H9 (cell line): ENCODE measurements at regions not wholly inside any gene's neighbourhood (a gene's known extent, or its start where the extent isn't known, plus 50 kb on each side); places are given as distances from the start of the nearest gene placed in this dataset.

Experiments used
- DNase-seq: peaks from one replicate; pipeline ENCODE4 v3.0.0-alpha.2; 2017
- H2AFZ ChIP-seq: one replicate; pipeline ENCODE4 v1.6.1; 2013; ENCODE audit warnings: mild to moderate bottlenecking, low read length, control low read depth, moderate library complexity
- H2AK5ac ChIP-seq: 2 replicates; pipeline ENCODE4 v1.6.1; 2013; ENCODE audit warnings: low read length, control low read depth, mixed read lengths; ENCODE audit not compliant: insufficient read length
- H2BK120ac ChIP-seq: one replicate; pipeline ENCODE4 v1.6.1; 2013; ENCODE audit warnings: low read depth, mild to moderate bottlenecking, low read length, control low read depth, inconsistent platforms; ENCODE audit not compliant: poor library complexity, severe bottlenecking
- H2BK12ac ChIP-seq: 2 replicates; pipeline ENCODE4 v1.6.1; 2013; ENCODE audit warnings: low read length, control low read depth, mixed read lengths, low read depth; ENCODE audit not compliant: insufficient read length
- H2BK15ac ChIP-seq: 2 replicates; pipeline ENCODE4 v1.6.1; 2013; ENCODE audit warnings: low read depth, low read length, control low read depth
- H2BK20ac ChIP-seq: one replicate; pipeline ENCODE4 v1.6.1; 2013; ENCODE audit warnings: low read depth, mild to moderate bottlenecking, low read length, control low read depth, inconsistent platforms; ENCODE audit not compliant: poor library complexity, severe bottlenecking
- H2BK5ac ChIP-seq: 2 replicates; pipeline ENCODE4 v1.6.1; 2013; ENCODE audit warnings: low read length, control low read depth, mixed read lengths; ENCODE audit not compliant: insufficient read length
- H3K14ac ChIP-seq: 2 replicates; pipeline ENCODE4 v1.6.1; 2013; ENCODE audit warnings: low read length, control low read depth; ENCODE audit not compliant: insufficient read depth
- H3K18ac ChIP-seq: 2 replicates; pipeline ENCODE4 v1.6.1; 2013; ENCODE audit warnings: low read depth, mild to moderate bottlenecking, mixed read lengths, low read length, control low read depth; ENCODE audit not compliant: insufficient read length
- H3K23ac ChIP-seq: 2 replicates; pipeline ENCODE4 v1.6.1; 2013; ENCODE audit warnings: low read length, control low read depth, mixed read lengths, low read depth; ENCODE audit not compliant: insufficient read length
- H3K23me2 ChIP-seq: 2 replicates; pipeline ENCODE4 v1.6.1; 2013; ENCODE audit warnings: low read depth, mild to moderate bottlenecking, mixed read lengths, low read length, control low read depth; ENCODE audit not compliant: insufficient read length, poor library complexity, severe bottlenecking
- H3K27ac ChIP-seq: 2 replicates; pipeline ENCODE4 v1.5.1; 2013; ENCODE audit warnings: low read length, control low read depth, mixed read lengths, low read depth; ENCODE audit not compliant: insufficient read length
- H3K27me3 ChIP-seq: 2 replicates; pipeline ENCODE4 v1.6.1; 2013; ENCODE audit warnings: low read length, control low read depth, inconsistent platforms; ENCODE audit not compliant: insufficient read depth
- H3K4ac ChIP-seq: 2 replicates; pipeline ENCODE4 v1.6.1; 2013; ENCODE audit warnings: low read depth, mild to moderate bottlenecking, control low read depth, inconsistent platforms, low read length, moderate library complexity
- H3K4me1 ChIP-seq: 2 replicates; pipeline ENCODE4 v1.6.1; 2013; ENCODE audit warnings: low read length, control low read depth, inconsistent platforms; ENCODE audit not compliant: insufficient read depth
- H3K4me2 ChIP-seq: 2 replicates; pipeline ENCODE4 v1.6.1; 2013; ENCODE audit warnings: low read length, control low read depth, mixed read lengths; ENCODE audit not compliant: insufficient read length, insufficient read depth
- H3K56ac ChIP-seq: 2 replicates; pipeline ENCODE4 v1.6.1; 2013; ENCODE audit warnings: low read depth, mild to moderate bottlenecking, mixed read lengths, low read length, control low read depth; ENCODE audit not compliant: insufficient read length
- H3K79me1 ChIP-seq: 2 replicates; pipeline ENCODE4 v1.6.1; 2013; ENCODE audit warnings: low read depth, mild to moderate bottlenecking, moderate library complexity, low read length, control low read depth, inconsistent platforms; ENCODE audit not compliant: insufficient read depth, poor library complexity, severe bottlenecking
- H3K79me2 ChIP-seq: 2 replicates; pipeline ENCODE4 v1.6.1; 2013; ENCODE audit warnings: low read length, control low read depth, inconsistent platforms; ENCODE audit not compliant: insufficient read depth
- H3K9ac ChIP-seq: 2 replicates; pipeline ENCODE4 v1.6.1; 2013; ENCODE audit warnings: low read length, control low read depth, mixed read lengths; ENCODE audit not compliant: insufficient read length; ENCODE audit errors: extremely low read depth
- H3K9me3 ChIP-seq: one replicate; pipeline ENCODE4 v1.6.1; 2013; ENCODE audit warnings: low read depth, low read length, inconsistent platforms; ENCODE audit not compliant: control insufficient read depth
- H3T11ph ChIP-seq: one replicate; pipeline ENCODE4 v1.6.1; 2013; ENCODE audit warnings: mild to moderate bottlenecking, low read length, control low read depth, inconsistent platforms
- H4K20me1 ChIP-seq: one replicate; pipeline ENCODE4 v1.6.1; 2013; ENCODE audit not compliant: control insufficient read depth, insufficient read length, insufficient read depth
- H4K5ac ChIP-seq: 2 replicates; pipeline ENCODE4 v1.6.1; 2013; ENCODE audit warnings: low read depth, mild to moderate bottlenecking, mixed read lengths, low read length, control low read depth; ENCODE audit not compliant: insufficient read length
- H4K8ac ChIP-seq: replicated peaks from 2 replicates; pipeline ENCODE4 v1.6.1; 2013; ENCODE audit warnings: low read length, control low read depth, mixed read lengths, low read depth; ENCODE audit not compliant: insufficient read length
- H4K91ac ChIP-seq: 2 replicates; pipeline ENCODE4 v1.6.1; 2013; ENCODE audit warnings: low read depth, mild to moderate bottlenecking, moderate library complexity, mixed read lengths, low read length, control low read depth; ENCODE audit not compliant: insufficient read length
- H3K27ac Mint-ChIP-seq, 3 experiments: 2 replicates in 2 of 3; 3 replicates in 1 of 3; pipeline ENCODE4 v1.8.0; 2020 to 2021; ENCODE audit warnings: mixed read lengths in 3 of 3, mild to moderate bottlenecking in 1 of 3, moderate library complexity in 1 of 3
- H3K27me3 Mint-ChIP-seq: 2 replicates; pipeline ENCODE4 v1.8.0; 2021; ENCODE audit warnings: low read depth, mild to moderate bottlenecking, moderate library complexity, mixed read lengths
- H3K36me3 Mint-ChIP-seq, 3 experiments: 2 replicates in 2 of 3; 3 replicates in 1 of 3; pipeline ENCODE4 v1.8.0; 2020 to 2021; ENCODE audit warnings: low read depth in 3 of 3, mixed read lengths in 3 of 3; ENCODE audit not compliant: insufficient read depth in 1 of 3
- H3K4me1 Mint-ChIP-seq, 2 experiments: 2 replicates each; pipeline ENCODE4 v1.8.0; 2020; ENCODE audit warnings: mixed read lengths in 2 of 2
- H3K4me3 Mint-ChIP-seq, 2 experiments: 2 replicates in 1 of 2; 3 replicates in 1 of 2; pipeline ENCODE4 v1.8.0; 2020 to 2021; ENCODE audit warnings: mild to moderate bottlenecking in 2 of 2, mixed read lengths in 2 of 2, moderate library complexity in 1 of 2
- H3K9me3 Mint-ChIP-seq, 2 experiments: 2 replicates in 1 of 2; 3 replicates in 1 of 2; pipeline ENCODE4 v1.8.0; 2020; ENCODE audit warnings: mild to moderate bottlenecking in 2 of 2, mixed read lengths in 2 of 2, moderate library complexity in 1 of 2
- whole genome bisulfite sequencing: extraction: QIAGEN DNeasy Blood & Tissue Kit; methylation state at CpG from one replicate; pipeline ENCODE4 v1.1.7; 2013; ENCODE audit warnings: missing lambda C conversion rate, low lambda C conversion rate, mixed read lengths; ENCODE audit not compliant: insufficient read length; ENCODE audit errors: extremely low coverage; 5-methylcytosine and 5-hydroxymethylcytosine counted together
- TF ChIP-seq, protein P1 (sequence below): fragments of 200-600 bp; sonication (generic); conservative IDR thresholded peaks from 3 replicates; pipeline ENCODE4 v1.8.0; 2021; ENCODE audit warnings: antibody characterized with exemption, mild to moderate bottlenecking

DNA sequence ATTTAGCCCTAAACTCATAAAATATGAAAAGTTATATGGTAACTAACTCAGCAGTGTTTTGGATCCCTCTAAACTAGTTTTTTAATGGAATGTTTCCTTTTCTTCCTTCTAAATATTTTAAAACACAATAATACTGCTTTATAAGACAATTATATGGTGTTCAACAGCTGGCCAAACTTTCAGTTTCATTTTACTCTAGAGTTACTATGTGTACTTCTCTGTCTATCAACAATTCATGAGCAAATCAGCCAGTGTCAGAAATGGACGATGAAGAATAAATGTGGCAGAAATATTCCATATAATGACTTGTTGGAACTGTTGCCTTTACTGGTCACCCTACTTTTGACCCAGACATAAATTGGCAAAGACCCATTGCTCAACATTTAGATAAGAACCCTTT lies 64.8 kb upstream of the CXXC4 start:
- H3K18ac ChIP-seq, result no peak overlapping the region
- DNase-seq, result no peak
- H4K20me1 ChIP-seq, result no peaks in the 10 kb centered on the region
- Mint-ChIP-seq H3K36me3 (peaks cover 0 to under 1% (median 0%) of the 10 kb centered on the region in 3 experiments; a peak in 1 of 7 replicates), H3K27ac (no peak overlapping the region), H3K4me1 (no peaks in the 10 kb centered on the region), H3K9me3 (peaks cover 0 to under 1% of the 10 kb centered on the region in 2 experiments; a peak in 1 of 5 replicates), H3K4me3 (no peak overlapping the region), H3K27me3 (no peaks in the 10 kb centered on the region)
- H3K79me1 ChIP-seq, result no peaks in the 10 kb centered on the region
- H2BK15ac ChIP-seq, result no peak overlapping the region
- no peak overlapping the region for H2BK12ac ChIP-seq
- H3K56ac ChIP-seq, result no peak overlapping the region
- TF ChIP-seq, protein P1, sequence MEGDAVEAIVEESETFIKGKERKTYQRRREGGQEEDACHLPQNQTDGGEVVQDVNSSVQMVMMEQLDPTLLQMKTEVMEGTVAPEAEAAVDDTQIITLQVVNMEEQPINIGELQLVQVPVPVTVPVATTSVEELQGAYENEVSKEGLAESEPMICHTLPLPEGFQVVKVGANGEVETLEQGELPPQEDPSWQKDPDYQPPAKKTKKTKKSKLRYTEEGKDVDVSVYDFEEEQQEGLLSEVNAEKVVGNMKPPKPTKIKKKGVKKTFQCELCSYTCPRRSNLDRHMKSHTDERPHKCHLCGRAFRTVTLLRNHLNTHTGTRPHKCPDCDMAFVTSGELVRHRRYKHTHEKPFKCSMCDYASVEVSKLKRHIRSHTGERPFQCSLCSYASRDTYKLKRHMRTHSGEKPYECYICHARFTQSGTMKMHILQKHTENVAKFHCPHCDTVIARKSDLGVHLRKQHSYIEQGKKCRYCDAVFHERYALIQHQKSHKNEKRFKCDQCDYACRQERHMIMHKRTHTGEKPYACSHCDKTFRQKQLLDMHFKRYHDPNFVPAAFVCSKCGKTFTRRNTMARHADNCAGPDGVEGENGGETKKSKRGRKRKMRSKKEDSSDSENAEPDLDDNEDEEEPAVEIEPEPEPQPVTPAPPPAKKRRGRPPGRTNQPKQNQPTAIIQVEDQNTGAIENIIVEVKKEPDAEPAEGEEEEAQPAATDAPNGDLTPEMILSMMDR, result no peak
- no peaks in the 10 kb centered on the region for H3K9me3 ChIP-seq
- no peak overlapping the region for H2BK20ac ChIP-seq
- no peak overlapping the region for H2BK120ac ChIP-seq
- no peaks in the 10 kb centered on the region for H3K79me2 ChIP-seq
- no peak overlapping the region for H3K27ac ChIP-seq
- no peak overlapping the region for H3K23ac ChIP-seq
- H3T11ph ChIP-seq, result no peak overlapping the region
- H3K9ac ChIP-seq, result no peak overlapping the region
- H3K14ac ChIP-seq, result no peak overlapping the region
- H3K4me2 ChIP-seq, result no peak overlapping the region
- no peak overlapping the region for H2AFZ ChIP-seq
- no peak overlapping the region for H2BK5ac ChIP-seq
- H4K8ac ChIP-seq, result no peak overlapping the region
- H4K91ac ChIP-seq, result no peak overlapping the region
- WGBS, result no CpG with 5 or more reads among the region's 1 CpG
- no peak overlapping the region for H2AK5ac ChIP-seq
- no peak overlapping the region for H4K5ac ChIP-seq
- no peaks in the 10 kb centered on the region for H3K27me3 ChIP-seq
- no peaks in the 10 kb centered on the region for H3K23me2 ChIP-seq
- H3K4ac ChIP-seq, result no peak overlapping the region
- H3K4me1 ChIP-seq, result no peaks in the 10 kb centered on the region
